Activated naive CD4-positive, alpha-beta T cell treated with Interleukin-2 at 50 U/mL for 16 hours (primary cell): ENCODE measurements at regions not wholly inside any gene's neighbourhood (a gene's known extent, or its start where the extent isn't known, plus 50 kb on each side); places are given as distances from the start of the nearest gene placed in this dataset.

Experiments used
- DNase-seq: peaks from one replicate; pipeline ENCODE4 v3.0.0-alpha.2; 2020

DNA sequence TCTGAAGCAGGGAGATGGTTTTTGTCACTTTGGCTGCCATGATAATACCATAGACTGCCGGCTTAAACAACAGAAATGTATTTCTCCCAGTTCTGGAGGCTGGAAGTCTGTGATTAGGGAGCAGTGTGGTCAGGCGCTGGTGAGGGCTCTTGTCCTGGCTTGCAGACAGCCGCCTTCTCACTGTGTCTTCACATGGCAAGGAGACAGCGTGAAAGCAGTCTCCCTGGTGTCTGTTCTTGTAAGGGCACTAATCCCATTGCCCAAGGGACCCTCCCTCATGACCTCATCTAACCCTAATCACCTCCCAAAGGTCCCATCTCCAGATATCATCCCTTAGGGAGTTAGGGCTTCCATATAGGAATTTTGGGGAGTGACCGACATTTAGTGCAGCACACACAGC, 167.0 kb downstream of the ENGASE start:
- DNase-seq: no peak

- no peak for DNase-seq
Measured at GRCh38 chr17:79239205-79239604, 164.6 kb downstream of the ENGASE start.

DNA sequence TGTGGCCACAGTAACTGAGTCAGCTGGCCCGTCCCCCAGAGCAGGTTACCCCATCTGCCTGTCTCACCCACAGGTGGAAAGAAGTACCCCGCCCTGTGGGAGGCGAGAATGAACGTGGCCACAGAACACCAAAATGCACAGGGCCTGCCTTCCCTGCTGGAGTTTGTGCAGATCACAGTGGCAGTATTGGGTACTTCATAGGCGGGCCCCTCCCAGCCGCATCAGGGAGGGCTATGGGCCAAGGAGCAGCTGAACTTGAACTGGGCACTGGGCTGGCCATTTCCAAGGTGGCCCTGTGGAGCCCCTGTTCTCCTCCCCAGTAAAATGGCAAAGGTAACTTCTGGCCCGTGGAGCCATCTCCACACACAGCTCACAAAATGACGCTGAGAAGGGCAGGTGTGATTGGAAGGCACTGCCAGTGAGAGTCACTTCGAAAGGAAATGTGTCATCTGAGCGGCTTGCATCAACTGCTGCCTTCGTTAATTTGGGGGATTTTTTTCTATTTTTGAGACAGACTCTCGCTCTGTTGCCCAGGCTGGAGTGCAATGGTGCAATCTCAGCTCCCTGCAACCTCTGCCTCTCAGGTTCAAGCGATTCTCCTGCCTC, 162.9 kb downstream of the ENGASE start:
- DNase-seq: no peak

DNA sequence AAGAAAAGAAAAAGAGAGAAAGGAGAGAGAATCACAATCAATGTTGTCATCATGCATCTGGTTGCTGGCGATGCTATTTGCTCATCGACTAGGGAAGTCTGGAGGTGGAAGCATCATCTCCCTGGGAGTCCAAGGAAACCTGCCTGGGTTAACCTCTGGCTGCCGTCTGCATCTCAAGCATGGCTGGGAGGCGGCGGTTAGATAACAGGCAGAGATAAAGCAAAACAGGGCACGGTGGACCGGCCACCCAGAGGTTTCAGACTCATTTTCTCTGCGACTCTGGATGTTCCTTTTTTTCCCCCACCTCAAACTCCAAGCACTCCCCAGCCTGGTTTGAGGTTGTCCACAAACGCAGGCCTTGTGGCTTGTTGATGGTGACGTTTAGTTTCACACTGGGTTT, 161.2 kb downstream of the ENGASE start:
- no peak for DNase-seq

- no peak for DNase-seq
Measured at GRCh38 chr17:79233916-79234551, 159.4 kb downstream of the ENGASE start.

DNA sequence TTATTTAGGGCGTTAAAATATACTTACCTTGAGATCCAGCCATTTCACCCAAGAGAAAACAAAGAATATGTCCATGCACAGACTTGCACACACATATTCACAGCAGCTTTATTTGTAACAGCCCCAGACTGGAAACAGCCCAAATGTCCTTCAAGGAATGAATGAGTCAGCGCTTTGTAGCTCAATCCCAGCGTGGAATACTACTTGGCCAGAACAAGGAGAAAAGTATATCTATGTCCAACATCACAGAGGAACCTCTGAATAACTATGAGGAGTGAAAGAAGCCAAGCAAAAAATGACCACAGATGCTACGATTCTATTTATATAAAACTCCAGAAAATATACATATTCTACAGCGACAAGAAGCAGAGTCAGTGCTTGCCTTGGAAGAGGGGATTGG, 158.3 kb downstream of the ENGASE start:
- no peak for DNase-seq

- no peak for DNase-seq
Measured at GRCh38 chr17:79231766-79232287, 157.2 kb downstream of the ENGASE start.

DNA sequence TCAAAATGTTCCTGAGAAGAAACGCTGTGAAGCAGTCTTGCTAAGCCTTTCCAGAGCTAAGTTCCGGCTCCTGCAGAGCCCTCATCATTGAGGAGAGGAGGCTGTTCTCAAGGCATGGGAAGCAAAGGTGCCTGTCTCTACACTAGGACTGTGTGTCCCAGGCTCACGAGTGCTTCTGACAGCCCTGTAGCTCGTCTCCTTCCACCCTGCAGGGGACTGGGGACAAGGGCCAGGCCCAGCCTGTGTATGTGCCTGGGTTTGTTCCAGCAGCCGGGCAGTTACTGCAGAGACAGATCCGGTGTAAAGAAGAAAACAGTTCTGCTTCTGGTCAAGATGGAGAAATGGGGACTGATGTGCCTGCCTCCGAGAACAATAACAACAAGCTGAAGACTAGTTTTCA, 156.0 kb downstream of the ENGASE start:
- no peak for DNase-seq

GRCh38 chr17:79226037-79226436, 151.4 kb downstream of the ENGASE start:
- no peak for DNase-seq

DNA sequence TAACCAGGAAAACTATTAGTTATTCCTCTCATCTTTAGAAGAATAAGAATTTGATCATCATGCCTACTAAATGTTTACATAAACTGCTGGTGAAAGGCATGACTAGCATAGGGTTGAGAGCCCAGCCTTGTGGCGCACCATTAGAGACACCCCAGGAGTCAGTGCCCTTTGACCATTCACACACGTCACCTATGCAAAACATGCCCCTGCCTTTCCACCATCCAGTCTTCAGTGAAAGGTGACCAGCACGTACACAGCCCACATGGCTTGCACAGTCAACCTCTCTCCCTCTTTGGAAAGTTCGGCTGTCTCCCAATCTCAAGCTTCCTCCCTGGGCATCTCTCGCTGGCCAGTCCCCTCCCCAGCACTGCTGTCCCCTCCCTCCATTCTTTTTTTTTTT, 150.3 kb downstream of the ENGASE start:
- DNase-seq: no peak

DNA sequence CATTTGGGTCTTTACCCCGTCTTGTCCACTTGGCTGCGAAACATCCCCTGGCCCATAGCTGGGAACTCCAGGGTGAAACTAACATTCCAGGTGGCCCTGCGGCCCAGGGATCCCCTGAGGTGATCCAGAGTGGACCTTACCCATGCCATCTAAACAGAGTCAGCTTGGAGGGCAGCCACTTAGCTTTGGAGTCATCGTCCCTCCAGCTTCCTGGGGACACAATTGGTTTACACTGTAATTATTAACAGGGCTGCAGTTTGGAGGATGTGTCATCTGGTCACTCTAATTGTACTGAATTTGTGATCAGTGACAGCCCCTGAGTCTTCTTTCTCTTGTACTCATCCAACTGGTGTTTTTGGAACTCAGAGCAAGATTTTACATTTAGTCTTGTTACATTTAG, 149.9 kb downstream of the ENGASE start:
- no peak for DNase-seq

GRCh38 chr17:79223953-79224352, 149.3 kb downstream of the ENGASE start:
- no peak for DNase-seq

DNA sequence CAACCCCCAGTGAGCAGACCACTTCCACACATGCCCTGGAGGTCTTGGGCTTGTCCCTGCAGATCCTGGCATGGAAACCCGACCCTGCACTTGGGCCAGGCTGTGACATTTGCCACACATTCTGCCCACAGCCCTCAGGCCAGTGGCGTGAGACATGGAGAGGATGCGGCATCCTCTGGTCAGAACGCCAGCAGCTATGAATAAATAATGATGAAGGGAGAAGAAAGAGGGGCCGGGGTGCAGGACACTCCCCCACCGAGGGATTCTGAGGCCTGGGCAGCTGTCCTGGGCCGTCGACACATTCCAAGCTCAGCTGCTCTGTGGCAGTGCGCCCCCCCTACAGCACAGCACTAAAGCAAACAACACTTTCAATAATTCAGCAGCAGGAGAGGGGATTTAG, 148.8 kb downstream of the ENGASE start:
- no peak for DNase-seq

- DNase-seq: no peak
Measured at GRCh38 chr17:79221597-79221996, 147.0 kb downstream of the ENGASE start.

GRCh38 chr17:79220713-79221291, 146.2 kb downstream of the ENGASE start:
- DNase-seq: peak; percentile 3

- no peak for DNase-seq
Measured at GRCh38 chr17:79220201-79220712, 145.6 kb downstream of the ENGASE start.

- no peak for DNase-seq
Measured at GRCh38 chr17:79219208-79219935, 144.7 kb downstream of the ENGASE start.

- DNase-seq: no peak
Measured at GRCh38 chr17:79218825-79219200, 144.2 kb downstream of the ENGASE start.

- no peak for DNase-seq
Measured at GRCh38 chr17:79218175-79218824, 143.7 kb downstream of the ENGASE start.

GRCh38 chr17:79217473-79218135, 143.0 kb downstream of the ENGASE start:
- no peak for DNase-seq

- no peak for DNase-seq
Measured at GRCh38 chr17:79216826-79217225, 142.2 kb downstream of the ENGASE start.

GRCh38 chr17:79216391-79216790, 141.8 kb downstream of the ENGASE start:
- no peak for DNase-seq
